PFSK-1 (cell line): ENCODE measurements at regions not wholly inside any gene's neighbourhood (a gene's known extent, or its start where the extent isn't known, plus 50 kb on each side); places are given as distances from the start of the nearest gene placed in this dataset.

Experiments used
- FOXP2 ChIP-seq: optimal IDR thresholded peaks from 2 replicates; pipeline ENCODE3; 2011; ENCODE audit warnings: borderline replicate concordance, control low read depth, inconsistent platforms; ENCODE audit not compliant: insufficient read depth; ENCODE audit errors: extremely low read length, extremely low read depth
- POLR2AphosphoS5 ChIP-seq: IDR thresholded peaks from 2 replicates; pipeline ENCODE4 v1.6.1; 2012; ENCODE audit warnings: low read depth, mild to moderate bottlenecking, control low read depth, low read length, moderate library complexity
- SIN3A ChIP-seq: IDR thresholded peaks from 2 replicates; pipeline ENCODE4 v1.6.1; 2012; ENCODE audit warnings: mild to moderate bottlenecking, low read length, moderate library complexity, borderline replicate concordance; ENCODE audit not compliant: insufficient read depth
- TAF1 ChIP-seq: IDR thresholded peaks from 2 replicates; pipeline ENCODE4 v1.6.1; 2012; ENCODE audit warnings: low read length, control low read depth, borderline replicate concordance; ENCODE audit not compliant: insufficient read depth
- TF ChIP-seq, protein P1 (sequence below), 2 experiments: IDR thresholded peaks; 2 replicates each; pipeline versions ENCODE4 v1.6.1 to v1.8.0; 2011 to 2012; ENCODE audit warnings: low read depth in 2 of 2, low read length in 2 of 2, control low read depth in 1 of 2, inconsistent platforms in 1 of 2, mild to moderate bottlenecking in 1 of 2, moderate library complexity in 1 of 2; ENCODE audit not compliant: insufficient read depth in 1 of 2

DNA sequence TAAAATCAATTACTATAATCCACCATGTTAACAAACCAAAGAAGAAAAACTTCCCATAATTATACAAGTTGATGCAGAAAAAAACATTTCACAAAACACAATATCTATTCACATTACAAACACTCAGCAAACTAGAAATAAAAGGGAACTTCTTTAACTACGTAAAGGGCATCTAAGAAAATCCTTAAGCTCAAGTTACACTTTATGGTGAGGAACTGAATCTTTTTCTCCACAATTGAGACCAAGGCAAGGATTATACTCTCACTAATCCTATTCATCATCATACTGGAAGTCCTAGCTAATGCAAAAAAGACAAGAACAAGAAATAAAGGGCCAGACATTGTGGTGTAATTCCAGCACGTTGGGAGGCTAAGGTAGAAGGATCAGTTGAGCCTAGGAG, 159.9 kb downstream of the ZNF365 start:
- TF ChIP-seq POLR2AphosphoS5 (no peak), FOXP2 (no peak), TAF1 (no peak), SIN3A (no peak)
- TF ChIP-seq, protein P1, sequence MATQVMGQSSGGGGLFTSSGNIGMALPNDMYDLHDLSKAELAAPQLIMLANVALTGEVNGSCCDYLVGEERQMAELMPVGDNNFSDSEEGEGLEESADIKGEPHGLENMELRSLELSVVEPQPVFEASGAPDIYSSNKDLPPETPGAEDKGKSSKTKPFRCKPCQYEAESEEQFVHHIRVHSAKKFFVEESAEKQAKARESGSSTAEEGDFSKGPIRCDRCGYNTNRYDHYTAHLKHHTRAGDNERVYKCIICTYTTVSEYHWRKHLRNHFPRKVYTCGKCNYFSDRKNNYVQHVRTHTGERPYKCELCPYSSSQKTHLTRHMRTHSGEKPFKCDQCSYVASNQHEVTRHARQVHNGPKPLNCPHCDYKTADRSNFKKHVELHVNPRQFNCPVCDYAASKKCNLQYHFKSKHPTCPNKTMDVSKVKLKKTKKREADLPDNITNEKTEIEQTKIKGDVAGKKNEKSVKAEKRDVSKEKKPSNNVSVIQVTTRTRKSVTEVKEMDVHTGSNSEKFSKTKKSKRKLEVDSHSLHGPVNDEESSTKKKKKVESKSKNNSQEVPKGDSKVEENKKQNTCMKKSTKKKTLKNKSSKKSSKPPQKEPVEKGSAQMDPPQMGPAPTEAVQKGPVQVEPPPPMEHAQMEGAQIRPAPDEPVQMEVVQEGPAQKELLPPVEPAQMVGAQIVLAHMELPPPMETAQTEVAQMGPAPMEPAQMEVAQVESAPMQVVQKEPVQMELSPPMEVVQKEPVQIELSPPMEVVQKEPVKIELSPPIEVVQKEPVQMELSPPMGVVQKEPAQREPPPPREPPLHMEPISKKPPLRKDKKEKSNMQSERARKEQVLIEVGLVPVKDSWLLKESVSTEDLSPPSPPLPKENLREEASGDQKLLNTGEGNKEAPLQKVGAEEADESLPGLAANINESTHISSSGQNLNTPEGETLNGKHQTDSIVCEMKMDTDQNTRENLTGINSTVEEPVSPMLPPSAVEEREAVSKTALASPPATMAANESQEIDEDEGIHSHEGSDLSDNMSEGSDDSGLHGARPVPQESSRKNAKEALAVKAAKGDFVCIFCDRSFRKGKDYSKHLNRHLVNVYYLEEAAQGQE (IDR thresholded peaks at IDR 0.05; ENCODE audit: insufficient read depth in 1 of 2, low read depth in 2 of 2, low read length in 2 of 2) = no peak

DNA sequence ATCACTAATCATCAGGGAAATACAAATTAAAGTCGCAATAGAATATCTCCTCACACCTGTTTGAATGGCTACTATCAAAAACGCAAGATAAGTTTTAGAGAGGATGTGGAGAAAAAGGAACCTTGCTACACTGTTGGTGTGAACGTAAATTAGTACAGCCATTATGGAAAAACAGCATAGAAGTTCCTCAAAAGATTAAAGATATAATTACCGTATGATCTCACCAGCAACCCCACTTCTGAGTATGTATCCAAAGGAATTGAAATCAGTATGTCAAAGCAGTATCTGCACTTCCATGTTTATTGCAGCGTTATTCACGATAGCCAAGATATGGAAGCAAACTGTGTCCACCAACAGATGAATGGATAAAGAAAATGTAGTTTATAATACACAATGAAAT, 164.4 kb downstream of the ZNF365 start:
- TF ChIP-seq SIN3A = no peak
- TF ChIP-seq, protein P1 (IDR thresholded peaks at IDR 0.05; ENCODE audit: insufficient read depth in 1 of 2, low read depth in 2 of 2, low read length in 2 of 2) = no peak
- TF ChIP-seq TAF1 = no peak
- no peak for TF ChIP-seq POLR2AphosphoS5
- TF ChIP-seq FOXP2 = no peak

DNA sequence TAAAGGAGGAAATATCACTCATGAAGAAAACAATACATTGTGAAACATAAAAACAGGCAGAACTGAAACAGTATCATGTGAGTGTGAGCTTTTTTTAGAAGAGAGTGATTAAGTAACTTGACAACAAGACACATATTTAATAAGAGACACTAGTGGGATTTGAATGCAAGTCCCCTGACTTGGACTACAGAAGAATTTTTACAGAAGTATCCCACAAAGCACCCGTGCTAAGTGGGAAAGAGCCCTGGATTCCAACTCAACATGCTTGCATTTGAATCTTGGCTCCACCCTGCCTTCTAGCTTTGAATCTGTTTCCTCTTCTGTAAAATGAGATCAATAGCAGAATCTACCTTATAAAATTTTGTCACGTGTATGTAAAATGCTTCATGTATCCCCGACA, 166.2 kb downstream of the ZNF365 start:
- TF ChIP-seq SIN3A (no peak), POLR2AphosphoS5 (no peak), FOXP2 (no peak), TAF1 (no peak)
- TF ChIP-seq, protein P1 (IDR thresholded peaks at IDR 0.05; ENCODE audit: insufficient read depth in 1 of 2, low read depth in 2 of 2, low read length in 2 of 2) = no peak

DNA sequence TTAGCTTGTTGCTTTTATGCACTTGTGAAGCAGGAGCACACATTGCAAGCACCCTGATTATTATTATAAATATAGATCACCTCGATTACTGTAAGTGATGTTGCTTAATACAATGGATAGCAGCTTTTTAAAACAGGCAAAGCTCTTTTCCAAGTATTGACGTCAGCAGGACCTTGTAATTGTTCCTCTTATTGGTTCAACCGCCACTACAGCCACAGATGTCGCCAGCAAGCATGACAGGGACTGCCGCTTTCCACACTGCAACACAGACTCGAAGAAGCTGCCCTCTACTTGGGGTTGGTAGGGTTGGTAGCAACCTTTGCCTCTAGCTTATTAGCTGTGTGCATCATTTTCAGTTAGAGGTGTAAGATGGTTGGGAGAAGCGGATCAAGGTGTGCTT, 167.6 kb downstream of the ZNF365 start:
- TF ChIP-seq, protein P1 (IDR thresholded peaks at IDR 0.05; ENCODE audit: insufficient read depth in 1 of 2, low read depth in 2 of 2, low read length in 2 of 2) = no peak
- TF ChIP-seq TAF1 = no peak
- no peak for TF ChIP-seq SIN3A
- no peak for TF ChIP-seq POLR2AphosphoS5
- TF ChIP-seq FOXP2 = no peak

DNA sequence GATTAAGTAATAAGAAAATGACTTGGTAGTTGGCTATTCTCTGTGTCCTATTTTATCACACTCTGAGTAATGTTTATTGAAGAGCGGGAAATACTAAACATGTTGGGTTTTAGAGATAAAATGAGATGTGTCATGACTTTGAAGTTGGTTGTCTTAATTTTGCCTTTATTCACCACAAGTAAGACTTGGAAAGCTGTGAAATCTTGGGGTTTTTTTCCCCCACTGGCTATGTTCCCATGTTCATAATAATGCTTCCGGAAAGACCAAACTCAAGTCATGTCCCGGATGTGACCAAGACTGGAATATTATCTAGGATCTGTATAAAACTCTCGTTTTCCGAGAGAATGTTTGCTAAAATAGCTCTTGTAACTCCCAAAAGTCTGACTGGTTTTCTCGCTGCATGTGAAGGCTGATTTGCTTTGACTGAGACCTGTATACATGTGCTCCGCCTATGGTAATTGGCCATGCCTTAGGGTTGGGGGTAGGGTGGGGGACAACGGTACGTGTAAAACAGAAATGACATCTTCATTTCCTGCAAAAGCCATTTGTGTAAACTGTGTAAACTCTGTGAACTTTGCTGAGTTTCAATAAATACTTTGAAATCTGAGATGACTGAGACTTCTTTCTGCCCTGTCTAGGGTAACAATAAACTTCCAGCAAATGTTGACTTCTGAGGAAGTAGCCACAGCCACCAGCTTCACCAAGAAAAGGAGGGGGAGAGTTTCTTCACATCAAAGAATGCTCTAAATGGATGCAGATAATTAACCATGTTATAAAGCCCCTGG, 169.6 kb downstream of the ZNF365 start:
- TF ChIP-seq, protein P1 (IDR thresholded peaks at IDR 0.05; ENCODE audit: insufficient read depth in 1 of 2, low read depth in 2 of 2, low read length in 2 of 2) = no peak
- TF ChIP-seq FOXP2 (no peak), POLR2AphosphoS5 (no peak), SIN3A (no peak), TAF1 (no peak)
